Thyroid gland (tissue), 4 donors: ENCODE measurements at regions not wholly inside any gene's neighbourhood (a gene's known extent, or its start where the extent isn't known, plus 50 kb on each side); places are given as distances from the start of the nearest gene placed in this dataset.

ENCODE experiments used
- POLR2A ChIP-seq, 2 donors: fragments of 450-650 bp; IDR thresholded peaks; one replicate each; pipeline ENCODE4 v1.6.1; 2017; ENCODE audit warnings: antibody characterized with exemption in 2 of 2, mild to moderate bottlenecking in 2 of 2, moderate library complexity in 1 of 2
- TF ChIP-seq, protein P1 (sequence below), 6 experiments: fragments of 200-600 bp in 3 of 6; fragments of 450-650 bp in 3 of 6; sonication (generic) in 3 of 6; IDR thresholded peaks; one replicate each; pipeline ENCODE4 v1.5.1; 2016 to 2019; ENCODE audit warnings: antibody characterized with exemption in 6 of 6, mild to moderate bottlenecking in 2 of 6, inconsistent platforms in 1 of 6, moderate library complexity in 1 of 6

DNA sequence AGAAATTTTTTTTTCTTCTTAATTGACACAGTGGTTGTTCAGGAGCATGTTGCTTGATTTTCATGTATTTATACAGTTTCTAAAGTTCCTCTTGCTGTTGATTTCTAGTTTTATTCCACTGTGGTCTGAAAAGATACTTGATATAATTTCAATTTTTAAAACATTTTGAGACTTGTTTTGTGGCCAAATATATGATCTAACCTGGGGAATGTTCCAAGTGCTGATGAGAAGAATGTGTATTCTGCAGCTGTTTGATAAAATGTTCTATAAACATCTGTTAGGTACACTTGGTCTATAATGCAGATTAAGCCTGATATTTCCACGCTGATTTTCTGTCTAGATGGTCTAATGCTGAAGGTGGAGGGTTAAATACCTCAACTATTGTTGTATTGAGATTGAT is 151.4 kb upstream of the IFNG-AS1 start:
- TF ChIP-seq, protein P1, sequence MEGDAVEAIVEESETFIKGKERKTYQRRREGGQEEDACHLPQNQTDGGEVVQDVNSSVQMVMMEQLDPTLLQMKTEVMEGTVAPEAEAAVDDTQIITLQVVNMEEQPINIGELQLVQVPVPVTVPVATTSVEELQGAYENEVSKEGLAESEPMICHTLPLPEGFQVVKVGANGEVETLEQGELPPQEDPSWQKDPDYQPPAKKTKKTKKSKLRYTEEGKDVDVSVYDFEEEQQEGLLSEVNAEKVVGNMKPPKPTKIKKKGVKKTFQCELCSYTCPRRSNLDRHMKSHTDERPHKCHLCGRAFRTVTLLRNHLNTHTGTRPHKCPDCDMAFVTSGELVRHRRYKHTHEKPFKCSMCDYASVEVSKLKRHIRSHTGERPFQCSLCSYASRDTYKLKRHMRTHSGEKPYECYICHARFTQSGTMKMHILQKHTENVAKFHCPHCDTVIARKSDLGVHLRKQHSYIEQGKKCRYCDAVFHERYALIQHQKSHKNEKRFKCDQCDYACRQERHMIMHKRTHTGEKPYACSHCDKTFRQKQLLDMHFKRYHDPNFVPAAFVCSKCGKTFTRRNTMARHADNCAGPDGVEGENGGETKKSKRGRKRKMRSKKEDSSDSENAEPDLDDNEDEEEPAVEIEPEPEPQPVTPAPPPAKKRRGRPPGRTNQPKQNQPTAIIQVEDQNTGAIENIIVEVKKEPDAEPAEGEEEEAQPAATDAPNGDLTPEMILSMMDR (IDR thresholded peaks at IDR 0.05) = no peak
- TF ChIP-seq POLR2A (IDR thresholded peaks at IDR 0.05) = no peak
